ENCODE measurements at regions not wholly inside any gene's neighbourhood (a gene's known extent, or its start where the extent isn't known, plus 50 kb on each side); places are given as distances from the start of the nearest gene placed in this dataset.

- no peak for DNase-seq (ENCODE audit: low read depth)
- TF ChIP-seq CTCF (IDR thresholded peaks at IDR 0.05; ENCODE audit: insufficient read depth, low read length, poor library complexity, severe bottlenecking) = no peak
- Histone ChIP-seq H3K36me3 (ENCODE audit: control insufficient read depth, insufficient read depth, low read length) (no peaks in the 10 kb centered on the region), H3K27me3 (ENCODE audit: control insufficient read depth, insufficient read depth, low read length) (no peaks in the 10 kb centered on the region), H3K4me3 (ENCODE audit: low read depth, low read length) (no peak overlapping the region)
Measured at GRCh38 chr18:40866968-40867367, 1088.1 kb upstream of the PIK3C3 start.

DNA sequence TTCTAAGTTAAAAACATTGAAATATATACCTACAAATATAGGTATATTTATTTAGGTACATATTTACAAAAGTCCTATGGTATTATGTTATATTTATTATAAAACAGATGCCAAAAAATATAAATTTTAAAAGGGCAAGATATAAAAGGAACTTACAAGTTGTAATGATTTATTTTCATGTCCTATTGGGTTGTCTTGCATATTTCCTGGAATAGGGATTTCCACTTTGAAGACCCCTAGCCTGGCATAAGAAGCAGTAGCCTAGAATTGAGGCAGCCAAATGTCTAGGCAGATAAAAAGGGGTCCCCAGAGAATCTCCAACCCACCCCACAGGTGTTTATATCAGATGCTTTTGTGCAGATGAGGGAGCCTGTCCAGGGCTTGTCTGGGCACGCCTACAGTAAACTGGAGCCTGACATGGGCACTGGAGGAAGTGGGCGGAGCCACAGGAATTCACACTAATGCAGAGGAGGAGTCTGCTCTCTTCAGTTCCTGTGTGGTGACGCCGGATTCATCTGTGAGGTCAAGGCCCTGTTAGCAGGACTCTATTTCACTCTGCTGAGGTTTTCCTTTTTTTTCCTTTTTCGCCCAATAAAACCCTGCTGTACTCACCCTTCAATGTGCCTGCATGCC lies 1088.9 kb upstream of the PIK3C3 start:
- no peak for TF ChIP-seq CTCF (IDR thresholded peaks at IDR 0.05; ENCODE audit: insufficient read depth, low read length, poor library complexity, severe bottlenecking)
- Histone ChIP-seq H3K4me3 (ENCODE audit: low read depth, low read length) (no peak overlapping the region), H3K36me3 (ENCODE audit: control insufficient read depth, insufficient read depth, low read length) (no peaks in the 10 kb centered on the region), H3K27me3 (ENCODE audit: control insufficient read depth, insufficient read depth, low read length) (no peaks in the 10 kb centered on the region)
- no peak for DNase-seq (ENCODE audit: low read depth)

- Histone ChIP-seq H3K36me3 (ENCODE audit: control insufficient read depth, insufficient read depth, low read length) (no peaks in the 10 kb centered on the region), H3K4me3 (ENCODE audit: low read depth, low read length) (no peak overlapping the region), H3K27me3 (ENCODE audit: control insufficient read depth, insufficient read depth, low read length) (no peaks in the 10 kb centered on the region)
- TF ChIP-seq CTCF (IDR thresholded peaks at IDR 0.05; ENCODE audit: insufficient read depth, low read length, poor library complexity, severe bottlenecking) = no peak
- DNase-seq (ENCODE audit: low read depth) = no peak
Measured at GRCh38 chr18:40864846-40865245, 1090.2 kb upstream of the PIK3C3 start.

- H3K27me3 ChIP-seq (ENCODE audit: control insufficient read depth, insufficient read depth, low read length) = no peaks in the 10 kb centered on the region
- no peak for DNase-seq (ENCODE audit: low read depth)
- H3K36me3 ChIP-seq (ENCODE audit: control insufficient read depth, insufficient read depth, low read length) = no peaks in the 10 kb centered on the region
- TF ChIP-seq CTCF (IDR thresholded peaks at IDR 0.05; ENCODE audit: insufficient read depth, low read length, poor library complexity, severe bottlenecking) = no peak
- H3K4me3 ChIP-seq (ENCODE audit: low read depth, low read length) = no peak overlapping the region
Measured at GRCh38 chr18:40863801-40864200, 1091.2 kb upstream of the PIK3C3 start.

GRCh38 chr18:40860189-40860588 lies 1094.8 kb upstream of the PIK3C3 start:
- DNase-seq (ENCODE audit: low read depth) = no peak
- H3K36me3 ChIP-seq (ENCODE audit: control insufficient read depth, insufficient read depth, low read length) = no peaks in the 10 kb centered on the region
- no peaks in the 10 kb centered on the region for H3K27me3 ChIP-seq (ENCODE audit: control insufficient read depth, insufficient read depth, low read length)
- H3K4me3 ChIP-seq (ENCODE audit: low read depth, low read length) = no peak overlapping the region
- TF ChIP-seq CTCF (IDR thresholded peaks at IDR 0.05; ENCODE audit: insufficient read depth, low read length, poor library complexity, severe bottlenecking) = no peak

GRCh38 chr18:40855661-40856060 lies 1099.4 kb upstream of the PIK3C3 start:
- DNase-seq (ENCODE audit: low read depth) = no peak
- Histone ChIP-seq H3K27me3 (ENCODE audit: control insufficient read depth, insufficient read depth, low read length) (no peaks in the 10 kb centered on the region), H3K4me3 (ENCODE audit: low read depth, low read length) (no peak overlapping the region), H3K36me3 (ENCODE audit: control insufficient read depth, insufficient read depth, low read length) (no peaks in the 10 kb centered on the region)
- no peak for TF ChIP-seq CTCF (IDR thresholded peaks at IDR 0.05; ENCODE audit: insufficient read depth, low read length, poor library complexity, severe bottlenecking)

Data from kidney epithelial cell (primary cell).